H9 (cell line): ENCODE measurements at regions not wholly inside any gene's neighbourhood (a gene's known extent, or its start where the extent isn't known, plus 50 kb on each side); places are given as distances from the start of the nearest gene placed in this dataset.

Source experiments
- DNase-seq: peaks from one replicate; pipeline ENCODE4 v3.0.0-alpha.2; 2017
- H2AFZ ChIP-seq: one replicate; pipeline ENCODE4 v1.6.1; 2013; ENCODE audit warnings: mild to moderate bottlenecking, low read length, control low read depth, moderate library complexity
- H2AK5ac ChIP-seq: 2 replicates; pipeline ENCODE4 v1.6.1; 2013; ENCODE audit warnings: low read length, control low read depth, mixed read lengths; ENCODE audit not compliant: insufficient read length
- H2BK120ac ChIP-seq: one replicate; pipeline ENCODE4 v1.6.1; 2013; ENCODE audit warnings: low read depth, mild to moderate bottlenecking, low read length, control low read depth, inconsistent platforms; ENCODE audit not compliant: poor library complexity, severe bottlenecking
- H2BK12ac ChIP-seq: 2 replicates; pipeline ENCODE4 v1.6.1; 2013; ENCODE audit warnings: low read length, control low read depth, mixed read lengths, low read depth; ENCODE audit not compliant: insufficient read length
- H2BK15ac ChIP-seq: 2 replicates; pipeline ENCODE4 v1.6.1; 2013; ENCODE audit warnings: low read depth, low read length, control low read depth
- H2BK20ac ChIP-seq: one replicate; pipeline ENCODE4 v1.6.1; 2013; ENCODE audit warnings: low read depth, mild to moderate bottlenecking, low read length, control low read depth, inconsistent platforms; ENCODE audit not compliant: poor library complexity, severe bottlenecking
- H2BK5ac ChIP-seq: 2 replicates; pipeline ENCODE4 v1.6.1; 2013; ENCODE audit warnings: low read length, control low read depth, mixed read lengths; ENCODE audit not compliant: insufficient read length
- H3K14ac ChIP-seq: 2 replicates; pipeline ENCODE4 v1.6.1; 2013; ENCODE audit warnings: low read length, control low read depth; ENCODE audit not compliant: insufficient read depth
- H3K18ac ChIP-seq: 2 replicates; pipeline ENCODE4 v1.6.1; 2013; ENCODE audit warnings: low read depth, mild to moderate bottlenecking, mixed read lengths, low read length, control low read depth; ENCODE audit not compliant: insufficient read length
- H3K23ac ChIP-seq: 2 replicates; pipeline ENCODE4 v1.6.1; 2013; ENCODE audit warnings: low read length, control low read depth, mixed read lengths, low read depth; ENCODE audit not compliant: insufficient read length
- H3K23me2 ChIP-seq: 2 replicates; pipeline ENCODE4 v1.6.1; 2013; ENCODE audit warnings: low read depth, mild to moderate bottlenecking, mixed read lengths, low read length, control low read depth; ENCODE audit not compliant: insufficient read length, poor library complexity, severe bottlenecking
- H3K27ac ChIP-seq: 2 replicates; pipeline ENCODE4 v1.5.1; 2013; ENCODE audit warnings: low read length, control low read depth, mixed read lengths, low read depth; ENCODE audit not compliant: insufficient read length
- H3K27me3 ChIP-seq: 2 replicates; pipeline ENCODE4 v1.6.1; 2013; ENCODE audit warnings: low read length, control low read depth, inconsistent platforms; ENCODE audit not compliant: insufficient read depth
- H3K4ac ChIP-seq: 2 replicates; pipeline ENCODE4 v1.6.1; 2013; ENCODE audit warnings: low read depth, mild to moderate bottlenecking, control low read depth, inconsistent platforms, low read length, moderate library complexity
- H3K4me1 ChIP-seq: 2 replicates; pipeline ENCODE4 v1.6.1; 2013; ENCODE audit warnings: low read length, control low read depth, inconsistent platforms; ENCODE audit not compliant: insufficient read depth
- H3K4me2 ChIP-seq: 2 replicates; pipeline ENCODE4 v1.6.1; 2013; ENCODE audit warnings: low read length, control low read depth, mixed read lengths; ENCODE audit not compliant: insufficient read length, insufficient read depth
- H3K56ac ChIP-seq: 2 replicates; pipeline ENCODE4 v1.6.1; 2013; ENCODE audit warnings: low read depth, mild to moderate bottlenecking, mixed read lengths, low read length, control low read depth; ENCODE audit not compliant: insufficient read length
- H3K79me1 ChIP-seq: 2 replicates; pipeline ENCODE4 v1.6.1; 2013; ENCODE audit warnings: low read depth, mild to moderate bottlenecking, moderate library complexity, low read length, control low read depth, inconsistent platforms; ENCODE audit not compliant: insufficient read depth, poor library complexity, severe bottlenecking
- H3K79me2 ChIP-seq: 2 replicates; pipeline ENCODE4 v1.6.1; 2013; ENCODE audit warnings: low read length, control low read depth, inconsistent platforms; ENCODE audit not compliant: insufficient read depth
- H3K9ac ChIP-seq: 2 replicates; pipeline ENCODE4 v1.6.1; 2013; ENCODE audit warnings: low read length, control low read depth, mixed read lengths; ENCODE audit not compliant: insufficient read length; ENCODE audit errors: extremely low read depth
- H3K9me3 ChIP-seq: one replicate; pipeline ENCODE4 v1.6.1; 2013; ENCODE audit warnings: low read depth, low read length, inconsistent platforms; ENCODE audit not compliant: control insufficient read depth
- H3T11ph ChIP-seq: one replicate; pipeline ENCODE4 v1.6.1; 2013; ENCODE audit warnings: mild to moderate bottlenecking, low read length, control low read depth, inconsistent platforms
- H4K20me1 ChIP-seq: one replicate; pipeline ENCODE4 v1.6.1; 2013; ENCODE audit not compliant: control insufficient read depth, insufficient read length, insufficient read depth
- H4K5ac ChIP-seq: 2 replicates; pipeline ENCODE4 v1.6.1; 2013; ENCODE audit warnings: low read depth, mild to moderate bottlenecking, mixed read lengths, low read length, control low read depth; ENCODE audit not compliant: insufficient read length
- H4K8ac ChIP-seq: replicated peaks from 2 replicates; pipeline ENCODE4 v1.6.1; 2013; ENCODE audit warnings: low read length, control low read depth, mixed read lengths, low read depth; ENCODE audit not compliant: insufficient read length
- H4K91ac ChIP-seq: 2 replicates; pipeline ENCODE4 v1.6.1; 2013; ENCODE audit warnings: low read depth, mild to moderate bottlenecking, moderate library complexity, mixed read lengths, low read length, control low read depth; ENCODE audit not compliant: insufficient read length
- H3K27ac Mint-ChIP-seq, 3 experiments: 2 replicates in 2 of 3; 3 replicates in 1 of 3; pipeline ENCODE4 v1.8.0; 2020 to 2021; ENCODE audit warnings: mixed read lengths in 3 of 3, mild to moderate bottlenecking in 1 of 3, moderate library complexity in 1 of 3
- H3K27me3 Mint-ChIP-seq: 2 replicates; pipeline ENCODE4 v1.8.0; 2021; ENCODE audit warnings: low read depth, mild to moderate bottlenecking, moderate library complexity, mixed read lengths
- H3K36me3 Mint-ChIP-seq, 3 experiments: 2 replicates in 2 of 3; 3 replicates in 1 of 3; pipeline ENCODE4 v1.8.0; 2020 to 2021; ENCODE audit warnings: low read depth in 3 of 3, mixed read lengths in 3 of 3; ENCODE audit not compliant: insufficient read depth in 1 of 3
- H3K4me1 Mint-ChIP-seq, 2 experiments: 2 replicates each; pipeline ENCODE4 v1.8.0; 2020; ENCODE audit warnings: mixed read lengths in 2 of 2
- H3K4me3 Mint-ChIP-seq, 2 experiments: 2 replicates in 1 of 2; 3 replicates in 1 of 2; pipeline ENCODE4 v1.8.0; 2020 to 2021; ENCODE audit warnings: mild to moderate bottlenecking in 2 of 2, mixed read lengths in 2 of 2, moderate library complexity in 1 of 2
- H3K9me3 Mint-ChIP-seq, 2 experiments: 2 replicates in 1 of 2; 3 replicates in 1 of 2; pipeline ENCODE4 v1.8.0; 2020; ENCODE audit warnings: mild to moderate bottlenecking in 2 of 2, mixed read lengths in 2 of 2, moderate library complexity in 1 of 2
- CTCF ChIP-seq: fragments of 200-600 bp; sonication (generic); conservative IDR thresholded peaks from 3 replicates; pipeline ENCODE4 v1.8.0; 2021; ENCODE audit warnings: antibody characterized with exemption, mild to moderate bottlenecking
- WGBS: extraction: QIAGEN DNeasy Blood & Tissue Kit; methylation state at CpG from one replicate; pipeline ENCODE4 v1.1.7; 2013; ENCODE audit warnings: missing lambda C conversion rate, low lambda C conversion rate, mixed read lengths; ENCODE audit not compliant: insufficient read length; ENCODE audit errors: extremely low coverage; 5-methylcytosine and 5-hydroxymethylcytosine counted together

GRCh38 chr15:87671289-87671688 is 585.2 kb downstream of the NTRK3 start:
- Histone ChIP-seq H3K4me2 (no peak overlapping the region), H3K27ac (no peak overlapping the region), H3K79me1 (no peaks in the 10 kb centered on the region), H4K5ac (no peak overlapping the region), H3K56ac (no peak overlapping the region), H3K9ac (no peak overlapping the region), H3K23ac (no peak overlapping the region), H3K14ac (no peak overlapping the region), H3K4me1 (no peaks in the 10 kb centered on the region), H2BK120ac (no peak overlapping the region), H3K18ac (no peak overlapping the region), H2BK12ac (no peak overlapping the region), H2BK20ac (no peak overlapping the region), H3K4ac (no peak overlapping the region), H3T11ph (no peak overlapping the region), H2AFZ (no peak overlapping the region), H4K20me1 (no peaks in the 10 kb centered on the region), H2BK15ac (no peak overlapping the region), H3K9me3 (no peaks in the 10 kb centered on the region), H4K8ac (no peak overlapping the region), H3K79me2 (no peaks in the 10 kb centered on the region), H3K27me3 (no peaks in the 10 kb centered on the region), H2AK5ac (no peak overlapping the region), H3K23me2 (no peaks in the 10 kb centered on the region), H4K91ac (no peak overlapping the region), H2BK5ac (no peak overlapping the region)
- DNase-seq: no peak
- H3K4me1 Mint-ChIP-seq: peaks cover 3 to 5% of the 10 kb centered on the region in 2 experiments; a peak in 3 of 4 replicates
- peaks cover 9 to 17% of the 10 kb centered on the region in 2 experiments for H3K9me3 Mint-ChIP-seq
- H3K27ac Mint-ChIP-seq: no peak overlapping the region
- H3K4me3 Mint-ChIP-seq: no peak overlapping the region
- H3K27me3 Mint-ChIP-seq: no peaks in the 10 kb centered on the region; the same call in none of the 2 replicates
- peaks cover 0 to 8% (median 7%) of the 10 kb centered on the region in 3 experiments; a peak in 4 of 7 replicates for H3K36me3 Mint-ChIP-seq
- no CpG with 5 or more reads among the region's 5 CpGs for WGBS
- no peak for TF ChIP-seq CTCF
